ENCODE measurements at regions not wholly inside any gene's neighbourhood (a gene's known extent, or its start where the extent isn't known, plus 50 kb on each side); places are given as distances from the start of the nearest gene placed in this dataset.

DNA sequence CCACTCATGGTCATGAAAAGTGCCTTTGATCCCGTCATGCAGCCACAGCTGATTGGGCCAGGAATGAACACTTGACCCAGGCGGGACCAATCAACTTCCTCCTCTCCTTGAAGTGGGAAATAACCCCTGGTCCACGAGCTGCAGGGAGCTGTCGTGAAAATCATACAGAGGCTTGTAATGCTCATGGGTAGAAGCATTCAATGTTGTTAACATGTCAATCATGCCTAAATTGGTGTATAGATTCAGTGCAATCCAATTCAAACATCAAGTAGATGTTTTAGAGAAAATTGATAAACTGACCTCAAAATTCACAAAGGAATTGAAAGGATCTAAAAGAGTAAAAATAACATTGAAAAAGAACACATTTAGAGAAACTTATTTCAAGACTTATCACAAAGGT, 1019.0 kb upstream of the TMEM132C start:
- DNase-seq (ENCODE audit: low read depth in 3 of 3, low spot score in 2 of 3): no peak

- DNase-seq (ENCODE audit: low read depth in 3 of 3, low spot score in 2 of 3): no peak
Observed at GRCh38 chr12:127249428-127249827, 1017.5 kb upstream of the TMEM132C start.

- DNase-seq (ENCODE audit: low read depth in 3 of 3, low spot score in 2 of 3): no peak
Observed at GRCh38 chr12:127253797-127254327, 1013.1 kb upstream of the TMEM132C start.

DNA sequence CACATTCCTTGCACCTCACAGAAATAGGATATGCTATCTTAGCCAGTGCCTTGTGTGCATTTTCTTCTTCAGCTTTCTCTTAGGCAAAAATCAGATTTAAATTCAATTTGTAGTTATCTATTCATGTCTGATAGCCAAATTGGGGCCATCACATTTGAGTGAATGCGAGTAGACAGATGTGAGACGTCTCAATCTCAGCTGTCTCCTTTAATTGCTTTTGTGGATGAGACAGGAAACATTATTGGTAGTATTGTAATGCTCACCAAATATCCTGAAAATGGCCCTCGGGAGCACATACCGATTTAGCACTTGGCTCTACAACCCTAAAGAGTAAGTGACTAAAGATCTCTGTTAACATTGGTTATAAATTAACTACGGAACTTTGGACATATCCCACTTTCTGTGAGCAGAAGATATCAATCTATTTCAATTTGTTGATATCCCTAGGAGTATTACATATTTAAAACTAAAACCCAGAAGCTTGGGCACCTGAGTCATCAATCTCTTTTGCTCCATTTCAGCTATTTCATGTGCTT, 1012.5 kb upstream of the TMEM132C start:
- DNase-seq (ENCODE audit: low read depth in 3 of 3, low spot score in 2 of 3): no peak

- no peak for DNase-seq (ENCODE audit: low read depth in 3 of 3, low spot score in 2 of 3)
Observed at GRCh38 chr12:127257366-127257935, 1009.5 kb upstream of the TMEM132C start.

GRCh38 chr12:127260531-127260930, 1006.4 kb upstream of the TMEM132C start:
- no peak for DNase-seq (ENCODE audit: low read depth in 3 of 3, low spot score in 2 of 3)

GRCh38 chr12:127260999-127261398, 1006.0 kb upstream of the TMEM132C start:
- DNase-seq (ENCODE audit: low read depth in 3 of 3, low spot score in 2 of 3): no peak

DNA sequence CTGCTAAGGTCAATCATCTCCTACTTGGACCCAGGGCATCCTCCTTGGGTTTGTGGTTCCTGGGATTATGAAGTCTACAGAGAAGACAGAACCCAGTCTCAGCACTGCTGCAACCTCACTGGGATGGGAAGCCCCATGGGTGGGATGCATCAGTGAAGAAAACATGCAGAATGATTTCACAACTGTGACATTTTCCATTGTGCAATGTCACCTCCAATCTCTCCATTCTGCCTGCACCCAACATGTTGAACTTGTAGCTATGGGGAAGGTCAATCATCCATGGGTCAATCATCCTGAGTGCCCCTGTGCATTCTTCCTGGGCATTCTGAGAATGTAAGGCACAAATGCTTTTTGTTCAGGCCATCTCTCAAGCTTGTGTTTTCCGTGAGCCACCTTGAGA, 1004.4 kb upstream of the TMEM132C start:
- DNase-seq (ENCODE audit: low read depth in 3 of 3, low spot score in 2 of 3): no peak

DNA sequence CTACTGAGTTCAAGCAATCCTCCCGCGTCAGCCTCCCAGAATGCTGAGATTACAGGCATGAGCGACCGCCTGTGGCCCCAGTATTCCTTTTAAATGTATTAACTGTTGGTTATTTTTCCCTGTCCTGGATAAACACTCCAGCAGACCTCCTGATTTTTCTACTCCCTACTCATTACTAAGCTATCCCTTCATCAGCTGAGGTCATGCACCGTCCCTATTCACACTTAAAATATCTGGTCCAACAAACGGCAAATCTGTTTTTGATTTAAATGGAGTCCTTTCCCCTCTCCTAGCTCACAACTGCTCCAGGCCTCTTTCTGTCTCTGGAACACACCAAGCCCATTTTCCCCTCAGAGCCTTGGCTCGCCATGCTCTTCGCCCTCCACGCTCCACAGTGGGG, 1003.3 kb upstream of the TMEM132C start:
- no peak for DNase-seq (ENCODE audit: low read depth in 3 of 3, low spot score in 2 of 3)

GRCh38 chr12:127267128-127267527, 999.8 kb upstream of the TMEM132C start:
- DNase-seq (ENCODE audit: low read depth in 3 of 3, low spot score in 2 of 3): no peak

DNA sequence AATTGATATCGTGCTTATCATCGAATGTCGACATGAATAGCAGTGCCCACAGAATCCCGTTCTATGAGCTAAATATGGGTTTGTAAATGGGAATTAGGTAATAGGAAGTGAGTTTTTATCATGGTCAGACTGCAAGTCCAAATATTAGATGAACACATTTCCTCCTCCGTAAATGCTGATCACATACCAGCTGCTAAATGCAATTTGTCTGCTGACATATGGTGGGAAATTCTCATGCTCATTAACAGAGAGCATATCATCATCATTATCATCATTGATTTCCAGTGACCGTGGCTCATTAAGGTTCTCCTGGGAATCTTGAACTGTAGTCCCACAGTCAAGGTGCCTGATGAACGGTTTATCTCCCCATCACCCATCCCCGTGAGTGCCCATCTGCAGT, 998.8 kb upstream of the TMEM132C start:
- no peak for DNase-seq (ENCODE audit: low read depth in 3 of 3, low spot score in 2 of 3)

GRCh38 chr12:127268706-127269425, 998.1 kb upstream of the TMEM132C start:
- no peak for DNase-seq (ENCODE audit: low read depth in 3 of 3, low spot score in 2 of 3)

DNA sequence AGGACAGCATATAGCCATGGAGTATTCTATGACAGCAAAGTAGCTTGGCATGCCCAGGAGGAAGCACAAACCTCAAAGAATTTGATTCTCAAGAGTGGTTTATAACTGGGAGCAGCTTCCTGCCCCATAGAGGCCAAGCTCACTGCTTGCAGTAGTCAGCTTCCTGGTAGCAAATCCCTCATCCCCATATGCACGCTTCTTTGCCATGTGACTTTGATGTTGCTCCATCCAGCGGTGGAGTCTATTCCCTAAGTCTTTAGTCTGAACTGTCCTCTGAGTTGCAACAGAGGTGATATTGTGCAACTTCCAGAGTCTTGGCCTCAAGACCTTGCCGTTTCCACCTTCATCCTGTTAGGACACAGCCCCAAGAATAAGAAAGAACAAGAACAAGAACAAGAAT, 996.8 kb upstream of the TMEM132C start:
- no peak for DNase-seq (ENCODE audit: low read depth in 3 of 3, low spot score in 2 of 3)

DNA sequence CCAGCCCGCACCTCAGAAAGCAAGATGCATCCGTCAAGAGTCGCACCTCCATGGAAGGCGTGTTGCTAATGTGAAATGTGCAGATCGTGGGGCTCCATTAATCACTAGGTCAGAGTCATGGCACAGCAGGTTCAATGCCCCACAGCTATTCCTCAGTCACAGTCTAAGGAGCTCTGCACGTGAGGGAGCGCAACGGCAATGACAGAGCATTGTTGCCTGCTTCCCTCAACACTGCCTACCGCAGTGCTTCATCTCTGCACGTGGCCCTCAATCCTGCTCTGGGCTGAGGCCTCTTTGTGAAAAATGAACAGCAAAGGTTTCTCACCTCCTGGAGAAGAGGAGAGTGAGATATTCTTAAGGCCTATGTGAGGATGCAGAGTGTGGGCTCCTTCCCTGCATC, 995.2 kb upstream of the TMEM132C start:
- DNase-seq (ENCODE audit: low read depth in 3 of 3, low spot score in 2 of 3): no peak

DNA sequence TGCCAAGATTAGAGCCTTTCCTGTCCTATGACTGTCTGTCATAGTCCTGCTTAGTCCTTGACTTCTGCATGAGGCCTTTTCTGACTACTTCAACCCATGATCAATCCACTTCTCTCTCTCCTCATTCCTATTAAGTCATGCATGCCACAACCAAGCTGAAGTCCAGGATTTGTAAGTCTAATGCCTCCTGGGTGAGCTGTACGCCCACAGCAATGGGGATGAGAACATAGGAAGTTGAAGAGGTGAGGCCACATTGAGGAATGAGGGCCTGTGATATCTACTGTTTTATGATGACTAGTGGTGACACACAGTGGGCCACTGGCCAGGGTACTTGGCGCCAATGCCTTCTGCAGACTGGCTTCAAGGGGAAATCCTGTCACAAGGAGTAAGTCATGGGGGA, 994.1 kb upstream of the TMEM132C start:
- DNase-seq (ENCODE audit: low read depth in 3 of 3, low spot score in 2 of 3): no peak

GRCh38 chr12:127273626-127274025, 993.3 kb upstream of the TMEM132C start:
- DNase-seq (ENCODE audit: low read depth in 3 of 3, low spot score in 2 of 3): no peak

DNA sequence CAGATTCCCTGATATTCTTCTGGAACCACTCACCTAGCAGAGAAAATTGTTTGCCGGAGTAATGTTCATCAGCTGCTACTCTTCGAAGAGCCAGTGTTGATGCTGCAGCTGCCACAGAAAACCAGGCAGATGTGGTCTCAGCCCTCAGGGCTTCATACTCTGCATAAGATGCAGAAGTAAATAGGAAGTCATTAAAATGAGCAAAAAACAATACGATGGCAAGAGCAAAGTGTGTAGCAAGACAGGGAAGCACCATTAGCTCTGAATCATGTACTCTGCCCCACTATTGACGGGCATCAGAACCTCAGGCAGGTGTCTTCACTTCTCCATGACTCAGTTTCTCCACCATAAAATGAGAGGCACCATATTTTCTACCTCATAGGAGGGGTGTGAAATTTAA, 991.6 kb upstream of the TMEM132C start:
- DNase-seq (ENCODE audit: low read depth in 3 of 3, low spot score in 2 of 3): no peak

DNA sequence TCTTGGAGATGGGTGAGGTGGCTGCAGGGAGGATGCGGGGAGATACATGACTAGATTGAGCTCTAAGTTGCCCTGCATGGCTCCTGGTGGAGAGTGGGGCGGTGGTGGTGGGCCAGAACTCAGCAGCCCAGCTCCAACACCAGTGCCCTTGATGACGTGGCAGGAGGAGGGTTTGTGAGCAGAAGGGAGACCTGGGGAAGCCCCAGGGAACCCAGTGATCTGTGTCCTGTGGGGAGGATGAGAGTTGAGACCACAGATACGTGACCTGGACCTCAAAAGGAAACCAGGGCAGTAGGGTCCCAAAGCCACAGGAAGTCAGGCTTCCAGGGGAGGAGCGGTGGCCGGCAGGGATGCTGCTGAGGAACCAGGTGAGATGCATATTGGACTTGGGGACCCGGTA, 989.1 kb upstream of the TMEM132C start:
- no peak for DNase-seq (ENCODE audit: low read depth in 3 of 3, low spot score in 2 of 3)

- no peak for DNase-seq (ENCODE audit: low read depth in 3 of 3, low spot score in 2 of 3)
Observed at GRCh38 chr12:127278351-127278750, 988.6 kb upstream of the TMEM132C start.

DNA sequence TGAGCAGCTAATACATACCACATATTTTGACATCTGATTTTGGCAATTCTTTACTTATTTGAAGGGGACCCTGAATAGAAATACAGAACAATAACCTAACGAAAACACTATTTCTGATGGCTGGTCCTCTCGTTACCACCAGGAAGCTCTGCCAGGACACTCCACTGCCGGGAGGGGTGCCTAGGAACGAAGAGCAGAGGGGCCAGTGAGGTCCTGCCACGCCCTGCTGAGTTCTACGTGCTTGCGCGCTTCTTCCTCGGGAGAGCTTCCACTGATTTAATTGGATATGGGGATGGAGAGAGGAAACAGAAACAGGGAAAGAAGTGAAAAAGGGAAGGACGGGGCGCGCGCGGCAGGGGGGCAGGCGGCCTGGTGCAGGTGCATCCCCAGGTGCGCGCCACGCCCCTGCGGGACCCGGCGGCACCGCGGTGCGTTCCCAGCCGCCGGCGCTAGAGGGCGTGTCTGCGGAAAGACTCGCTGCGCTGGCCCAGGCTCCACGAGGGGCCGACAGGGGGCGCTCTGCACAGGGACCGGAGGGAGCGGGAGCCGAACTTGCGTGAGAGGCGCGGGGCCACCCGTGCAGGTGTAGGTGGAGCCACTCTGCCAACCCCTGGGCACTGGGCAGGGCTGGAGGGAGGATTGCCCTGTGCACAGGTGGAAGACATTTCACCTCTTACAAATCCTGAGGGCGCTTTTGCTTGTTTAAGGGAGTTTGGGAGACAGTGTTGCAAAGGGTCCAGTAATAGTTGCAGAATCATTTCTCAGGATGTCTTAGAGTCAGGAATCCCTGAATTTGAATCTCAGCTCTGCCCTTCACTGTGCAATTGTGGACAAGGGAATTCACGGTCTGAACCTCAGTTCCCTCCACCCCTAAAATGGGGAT, 986.3 kb upstream of the TMEM132C start:
- no peak for DNase-seq (ENCODE audit: low read depth in 3 of 3, low spot score in 2 of 3)
